Ovary (tissue), 3 donors: ENCODE measurements at regions not wholly inside any gene's neighbourhood (a gene's known extent, or its start where the extent isn't known, plus 50 kb on each side); places are given as distances from the start of the nearest gene placed in this dataset.

Source experiments
- POLR2A ChIP-seq: fragments of 450-650 bp; IDR thresholded peaks from one replicate; pipeline ENCODE4 v1.6.1; 2017; ENCODE audit warnings: antibody characterized with exemption, mild to moderate bottlenecking, moderate library complexity
- TF ChIP-seq, protein P1 (sequence below), 3 donors: fragments of 450-650 bp in 2 of 3; fragments of 200-600 bp in 1 of 3; IDR thresholded peaks; one replicate each; pipeline versions ENCODE4 v1.5.1 to v1.8.0; 2016 to 2022; ENCODE audit warnings: antibody characterized with exemption in 3 of 3, mild to moderate bottlenecking in 1 of 3
- donor health status: DM: no; HTN: no; CAD: no.

DNA sequence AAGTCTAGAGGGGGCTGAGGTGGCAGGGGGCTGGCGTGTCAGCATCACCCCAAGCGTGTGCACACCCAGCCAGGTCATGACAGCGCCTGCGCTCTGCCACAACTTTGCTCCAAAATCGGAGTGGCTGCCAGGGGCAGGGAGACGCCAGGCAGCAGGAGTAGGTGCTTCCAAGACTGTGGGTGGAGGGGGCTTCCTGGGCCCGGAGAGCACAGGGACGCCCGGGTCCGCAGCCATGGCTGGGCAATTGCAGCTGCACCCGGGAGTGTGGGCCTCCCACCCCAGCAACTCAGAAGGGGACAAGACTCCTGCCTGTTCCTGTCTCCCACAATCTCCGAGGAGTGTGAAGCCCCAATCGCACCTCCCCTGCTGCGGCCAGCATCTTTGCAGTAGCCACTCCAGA is 53.1 kb upstream of the CYYR1 start:
- TF ChIP-seq, protein P1, sequence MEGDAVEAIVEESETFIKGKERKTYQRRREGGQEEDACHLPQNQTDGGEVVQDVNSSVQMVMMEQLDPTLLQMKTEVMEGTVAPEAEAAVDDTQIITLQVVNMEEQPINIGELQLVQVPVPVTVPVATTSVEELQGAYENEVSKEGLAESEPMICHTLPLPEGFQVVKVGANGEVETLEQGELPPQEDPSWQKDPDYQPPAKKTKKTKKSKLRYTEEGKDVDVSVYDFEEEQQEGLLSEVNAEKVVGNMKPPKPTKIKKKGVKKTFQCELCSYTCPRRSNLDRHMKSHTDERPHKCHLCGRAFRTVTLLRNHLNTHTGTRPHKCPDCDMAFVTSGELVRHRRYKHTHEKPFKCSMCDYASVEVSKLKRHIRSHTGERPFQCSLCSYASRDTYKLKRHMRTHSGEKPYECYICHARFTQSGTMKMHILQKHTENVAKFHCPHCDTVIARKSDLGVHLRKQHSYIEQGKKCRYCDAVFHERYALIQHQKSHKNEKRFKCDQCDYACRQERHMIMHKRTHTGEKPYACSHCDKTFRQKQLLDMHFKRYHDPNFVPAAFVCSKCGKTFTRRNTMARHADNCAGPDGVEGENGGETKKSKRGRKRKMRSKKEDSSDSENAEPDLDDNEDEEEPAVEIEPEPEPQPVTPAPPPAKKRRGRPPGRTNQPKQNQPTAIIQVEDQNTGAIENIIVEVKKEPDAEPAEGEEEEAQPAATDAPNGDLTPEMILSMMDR (IDR thresholded peaks at IDR 0.05) = no peak
- TF ChIP-seq POLR2A = no peak
